IPS DF 6.9 (cell line): ENCODE measurements at regions not wholly inside any gene's neighbourhood (a gene's known extent, or its start where the extent isn't known, plus 50 kb on each side); places are given as distances from the start of the nearest gene placed in this dataset.

Source experiments
- DNase-seq: peaks from one replicate; pipeline ENCODE4 v3.0.0-alpha.2; 2013; ENCODE audit warnings: low read depth, low spot score
- H3K27ac ChIP-seq: one replicate; pipeline ENCODE4 v1.5.1; 2013; ENCODE audit warnings: low read length, control low read depth
- H3K27me3 ChIP-seq: 2 replicates; pipeline ENCODE4 v1.6.1; 2013; ENCODE audit warnings: mild to moderate bottlenecking, low read length; ENCODE audit not compliant: control insufficient read depth, insufficient read depth
- H3K36me3 ChIP-seq: 2 replicates; pipeline ENCODE4 v1.6.1; 2013; ENCODE audit warnings: low read length; ENCODE audit not compliant: control insufficient read depth, insufficient read depth
- H3K4me1 ChIP-seq: 2 replicates; pipeline ENCODE4 v1.6.1; 2013; ENCODE audit warnings: low read length; ENCODE audit not compliant: control insufficient read depth, insufficient read depth
- H3K4me3 ChIP-seq: 2 replicates; pipeline ENCODE4 v1.5.1; 2013; ENCODE audit warnings: mild to moderate bottlenecking, low read length
- H3K9me3 ChIP-seq: 2 replicates; pipeline ENCODE4 v1.6.1; 2013; ENCODE audit warnings: low read length, inconsistent platforms; ENCODE audit not compliant: control insufficient read depth, insufficient read depth
- WGBS: extraction: QIAGEN DNeasy Blood & Tissue Kit; methylation state at CpG from one replicate; pipeline ENCODE4 v1.1.7; 2013; ENCODE audit warnings: mixed read lengths, missing lambda C conversion rate; ENCODE audit not compliant: insufficient read length, insufficient coverage; 5-methylcytosine and 5-hydroxymethylcytosine counted together

DNA sequence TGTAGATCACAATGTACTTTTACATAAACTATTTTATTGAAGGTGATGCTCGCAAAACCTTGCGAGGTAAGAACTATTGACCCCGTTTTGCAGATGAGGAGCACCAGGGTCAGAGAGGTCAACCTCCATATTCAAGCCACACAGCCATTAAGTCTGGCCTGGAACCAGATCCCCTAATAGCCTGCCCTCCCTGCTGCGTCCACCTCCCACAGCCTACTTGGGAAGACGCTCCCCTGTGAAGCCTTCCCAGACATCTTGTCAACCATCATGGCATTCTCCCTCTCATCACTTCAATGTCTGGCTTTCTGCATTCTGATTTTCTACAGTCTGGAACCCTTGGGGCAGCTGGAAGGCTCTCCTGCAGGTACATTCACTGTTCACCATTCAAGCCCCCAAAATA, 101.0 kb downstream of the TTC32 start:
- no peak for DNase-seq
- Histone ChIP-seq H3K27me3 (no peaks in the 10 kb centered on the region), H3K36me3 (no peaks in the 10 kb centered on the region), H3K4me1 (no peaks in the 10 kb centered on the region), H3K27ac (no peak overlapping the region), H3K4me3 (no peak overlapping the region), H3K9me3 (no peaks in the 10 kb centered on the region)
- WGBS: no CpG with 5 or more reads among the region's 5 CpGs

DNA sequence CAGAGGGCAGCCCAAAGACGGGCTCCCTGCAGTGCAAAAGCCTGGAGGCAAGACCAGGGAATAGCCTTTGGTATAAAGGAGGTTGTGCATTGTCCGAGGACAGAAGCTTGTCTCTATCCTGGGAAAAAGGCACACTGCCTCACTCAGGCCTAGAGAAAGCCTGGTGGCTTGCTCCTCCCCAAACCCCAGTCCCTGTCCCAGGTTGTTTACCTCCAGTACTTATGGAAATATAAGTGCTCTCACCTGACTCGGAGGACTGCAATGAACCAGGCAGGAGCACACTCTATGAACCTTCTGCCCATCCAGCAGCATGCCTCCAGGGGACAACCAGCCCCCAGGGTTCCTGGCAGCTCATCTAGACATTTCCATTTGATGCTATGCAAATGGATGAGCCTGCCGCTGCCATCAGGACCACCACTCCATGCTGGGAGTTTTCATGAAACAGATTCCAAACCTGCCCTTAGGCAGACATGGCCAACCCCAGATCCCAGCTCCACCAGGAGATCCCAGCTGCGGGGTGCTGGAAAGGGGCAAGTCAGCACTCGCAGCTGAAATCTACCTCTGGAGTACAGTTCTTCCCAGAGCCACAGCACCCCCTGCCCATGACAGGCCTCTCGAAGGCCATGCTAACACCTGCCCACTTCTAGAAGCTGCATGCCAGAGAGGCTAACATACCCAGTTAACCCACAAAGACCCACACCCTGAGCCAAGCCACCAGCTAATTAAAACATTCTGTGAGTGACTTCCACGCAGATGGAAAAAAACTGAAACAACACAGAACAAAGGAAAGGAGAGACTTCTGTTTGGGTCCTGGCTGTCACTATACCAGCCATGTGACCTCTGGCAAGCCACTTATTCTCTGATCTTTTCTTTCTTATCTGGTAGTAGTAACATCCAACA, 101.7 kb downstream of the TTC32 start:
- DNase-seq: no peak
- WGBS: no CpG with 5 or more reads among the region's 8 CpGs
- Histone ChIP-seq H3K4me1 (no peaks in the 10 kb centered on the region), H3K4me3 (no peak overlapping the region), H3K27me3 (no peaks in the 10 kb centered on the region), H3K36me3 (no peaks in the 10 kb centered on the region), H3K27ac (no peak overlapping the region), H3K9me3 (no peaks in the 10 kb centered on the region)

DNA sequence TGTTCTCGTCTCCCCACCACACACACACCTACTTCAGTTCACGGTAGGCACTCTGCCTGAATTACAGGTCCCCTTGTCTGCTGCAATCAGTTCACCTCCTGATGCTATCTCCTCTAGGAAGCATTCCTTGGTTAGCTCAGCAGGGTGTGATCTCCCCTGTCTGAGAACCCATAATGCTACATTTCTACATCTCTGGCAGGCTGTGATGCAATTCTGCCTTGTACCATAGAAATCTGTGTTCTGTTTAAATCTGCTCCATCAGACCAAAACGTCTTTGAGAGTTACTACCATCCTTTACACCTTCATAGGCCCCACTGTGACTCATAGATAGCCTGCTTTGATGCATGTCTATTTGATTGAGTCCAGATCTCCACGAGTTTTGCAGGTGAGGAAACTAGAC, 103.9 kb downstream of the TTC32 start:
- H3K4me1 ChIP-seq: no peaks in the 10 kb centered on the region
- no peak for DNase-seq
- H3K36me3 ChIP-seq: no peaks in the 10 kb centered on the region
- no peak overlapping the region for H3K4me3 ChIP-seq
- no CpG with 5 or more reads among the region's 4 CpGs for WGBS
- no peaks in the 10 kb centered on the region for H3K27me3 ChIP-seq
- no peaks in the 10 kb centered on the region for H3K9me3 ChIP-seq
- no peak overlapping the region for H3K27ac ChIP-seq

DNA sequence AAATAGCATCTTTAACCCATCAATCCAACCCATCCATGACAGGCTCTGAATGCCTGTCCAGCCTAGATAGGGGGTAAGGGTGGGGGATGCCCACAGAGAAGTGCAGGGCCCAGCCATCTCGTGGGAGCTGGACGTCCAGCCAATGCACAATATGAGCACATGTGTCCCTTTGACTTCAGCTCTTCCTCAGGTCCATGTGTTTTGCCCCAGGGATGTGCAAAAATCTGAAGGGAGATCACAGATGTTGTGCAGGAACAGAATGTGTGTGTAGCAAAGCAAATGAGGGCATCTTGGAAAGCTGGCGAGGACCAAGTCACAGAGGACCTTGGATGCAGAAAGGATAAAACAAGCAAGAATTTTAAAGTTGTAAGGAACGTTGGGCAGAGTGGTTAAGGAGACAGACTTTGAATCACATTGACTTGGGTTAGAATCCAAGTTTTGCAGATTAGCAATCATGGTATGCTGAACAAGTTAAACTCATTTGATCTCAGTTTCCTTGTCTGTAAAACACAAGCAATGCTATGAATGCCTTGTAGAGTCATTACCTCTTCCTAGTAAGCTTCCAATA, 104.5 kb downstream of the TTC32 start:
- Histone ChIP-seq H3K27me3 (no peaks in the 10 kb centered on the region), H3K36me3 (no peaks in the 10 kb centered on the region), H3K9me3 (no peaks in the 10 kb centered on the region), H3K27ac (no peak overlapping the region), H3K4me3 (no peak overlapping the region), H3K4me1 (no peaks in the 10 kb centered on the region)
- WGBS: no CpG with 5 or more reads among the region's 4 CpGs
- no peak for DNase-seq

DNA sequence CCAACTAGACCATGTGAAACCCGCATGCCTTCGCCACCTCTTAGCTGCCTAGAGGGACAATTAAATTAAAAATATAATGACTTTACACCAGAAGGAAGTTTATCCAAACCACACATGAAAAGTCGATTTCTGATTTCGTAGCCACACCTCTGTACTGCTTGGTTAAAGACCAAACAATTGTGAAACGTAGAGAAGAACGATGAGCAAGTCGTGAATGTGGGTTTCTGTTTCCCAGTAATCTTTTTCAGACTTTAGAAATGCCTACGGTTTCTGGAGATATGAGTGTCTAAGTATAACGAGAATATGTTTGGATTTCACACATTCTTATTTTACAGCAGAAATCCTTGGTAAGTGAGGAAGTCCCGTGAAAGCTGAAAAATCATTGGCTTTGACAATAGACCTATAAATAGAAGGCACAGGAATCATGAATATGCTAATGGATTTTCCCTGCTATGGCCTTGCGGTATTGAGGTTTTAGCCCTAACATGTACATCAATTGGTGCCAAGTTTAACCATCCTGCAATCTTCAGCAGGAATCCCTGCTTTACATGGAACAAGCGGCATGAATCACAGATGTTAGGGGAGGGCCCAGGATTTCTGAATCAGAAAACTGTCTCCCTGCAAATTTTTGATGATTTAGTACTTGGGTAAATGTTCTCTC, 105.6 kb downstream of the TTC32 start:
- Histone ChIP-seq H3K27ac (no peak overlapping the region), H3K4me3 (no peak overlapping the region), H3K4me1 (no peaks in the 10 kb centered on the region), H3K9me3 (no peaks in the 10 kb centered on the region), H3K27me3 (no peaks in the 10 kb centered on the region), H3K36me3 (no peaks in the 10 kb centered on the region)
- WGBS: no CpG with 5 or more reads among the region's 12 CpGs
- DNase-seq: no peak

- Histone ChIP-seq H3K27me3 (no peaks in the 10 kb centered on the region), H3K27ac (no peak overlapping the region), H3K36me3 (no peaks in the 10 kb centered on the region), H3K4me3 (no peak overlapping the region), H3K4me1 (no peaks in the 10 kb centered on the region), H3K9me3 (no peaks in the 10 kb centered on the region)
- no peak for DNase-seq
- no CpG with 5 or more reads among the region's 6 CpGs for WGBS
These were observed 108.5 kb downstream of the TTC32 start for GRCh38 chr2:19793132-19793750.

- no CpG with 5 or more reads among the region's 7 CpGs for WGBS
- no peak for DNase-seq
- Histone ChIP-seq H3K9me3 (no peaks in the 10 kb centered on the region), H3K4me1 (peaks cover 4% of the 10 kb centered on the region), H3K36me3 (no peaks in the 10 kb centered on the region), H3K27me3 (no peaks in the 10 kb centered on the region), H3K4me3 (no peak overlapping the region), H3K27ac (no peak overlapping the region)
These were observed 111.5 kb downstream of the TTC32 start for GRCh38 chr2:19790291-19790690.

- Histone ChIP-seq H3K4me1 (peaks cover 4% of the 10 kb centered on the region), H3K27ac (no peak overlapping the region), H3K9me3 (no peaks in the 10 kb centered on the region), H3K4me3 (no peak overlapping the region), H3K36me3 (no peaks in the 10 kb centered on the region), H3K27me3 (no peaks in the 10 kb centered on the region)
- DNase-seq: no peak
- no CpG with 5 or more reads among the region's 11 CpGs for WGBS
These were observed 114.6 kb downstream of the TTC32 start for GRCh38 chr2:19787134-19787533.

DNA sequence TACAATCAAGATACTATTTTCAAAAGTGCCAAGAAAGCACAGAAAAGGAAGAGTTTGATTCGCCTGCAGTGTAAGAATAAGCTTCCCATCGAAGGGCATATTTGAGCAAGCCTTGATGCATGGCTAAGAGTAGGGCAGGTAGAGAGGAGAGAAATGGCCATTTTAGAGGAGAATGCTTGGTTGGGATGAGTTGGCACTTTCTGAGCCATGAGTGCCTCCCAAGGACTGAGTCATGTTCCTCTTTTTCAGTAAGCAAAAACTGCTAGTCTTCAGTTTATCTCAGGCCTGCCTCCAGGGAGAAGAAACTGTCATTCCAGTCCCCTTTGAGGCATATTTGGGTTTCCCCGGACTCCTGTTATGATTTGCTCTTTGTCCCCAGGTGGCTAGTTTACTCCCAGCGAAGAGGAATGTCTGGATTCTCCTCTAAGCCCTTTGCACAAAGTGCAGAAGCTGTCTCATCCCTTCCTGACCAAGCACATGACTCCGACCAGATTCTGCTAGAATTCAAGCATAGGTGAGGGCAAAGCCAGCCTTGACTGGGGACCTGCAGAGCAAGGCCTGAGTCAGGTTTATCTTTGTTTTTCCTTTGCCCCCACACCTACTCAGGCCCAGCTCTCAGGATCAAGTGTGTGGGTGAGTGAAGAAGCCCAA, 115.2 kb downstream of the TTC32 start:
- Histone ChIP-seq H3K9me3 (no peaks in the 10 kb centered on the region), H3K27ac (no peak overlapping the region), H3K4me1 (peaks cover 4% of the 10 kb centered on the region), H3K36me3 (no peaks in the 10 kb centered on the region), H3K4me3 (no peak overlapping the region), H3K27me3 (no peaks in the 10 kb centered on the region)
- DNase-seq: no peak
- no CpG with 5 or more reads among the region's 5 CpGs for WGBS

- no peak for DNase-seq
- Histone ChIP-seq H3K4me1 (peaks cover 4% of the 10 kb centered on the region), H3K27me3 (no peaks in the 10 kb centered on the region), H3K9me3 (no peaks in the 10 kb centered on the region), H3K27ac (no peak overlapping the region), H3K36me3 (no peaks in the 10 kb centered on the region), H3K4me3 (no peak overlapping the region)
- no CpG with 5 or more reads among the region's 4 CpGs for WGBS
These were observed 115.9 kb downstream of the TTC32 start for GRCh38 chr2:19785867-19786266.
